K562 (cell line): ENCODE measurements at regions not wholly inside any gene's neighbourhood (a gene's known extent, or its start where the extent isn't known, plus 50 kb on each side); places are given as distances from the start of the nearest gene placed in this dataset.

Experiments
- ATF3 ChIP-seq, 2 experiments: fragments of 450-650 bp in 1 of 2; sonication (generic) in 1 of 2; formaldehyde crosslinking in 1 of 2; IDR thresholded peaks in 1 of 2; conservative IDR thresholded peaks in 1 of 2; 2 replicates each; pipeline versions ENCODE4 v1.6.1 to v1.8.1; 2016 to 2023; ENCODE audit warnings: mild to moderate bottlenecking in 2 of 2, moderate library complexity in 2 of 2, inconsistent platforms in 1 of 2, missing genetic modification reagents in 1 of 2
- CBFA2T2 ChIP-seq: fragments of 450-650 bp; conservative IDR thresholded peaks from 2 replicates; pipeline ENCODE4 v1.6.1; 2017; ENCODE audit warnings: mild to moderate bottlenecking
- MCM5 ChIP-seq: fragments of 450-650 bp; IDR thresholded peaks from 2 replicates; pipeline ENCODE4 v1.6.1; 2016; ENCODE audit warnings: low read depth
- POLR2AphosphoS5 ChIP-seq: IDR thresholded peaks from 2 replicates; pipeline ENCODE4 v1.6.1; 2011; ENCODE audit warnings: mild to moderate bottlenecking, low read depth, low read length, moderate library complexity; ENCODE audit not compliant: control insufficient read depth, insufficient read depth
- SMC3 ChIP-seq: conservative IDR thresholded peaks from 2 replicates; pipeline ENCODE4 v1.6.1; 2011; ENCODE audit warnings: low read depth, low read length, improper control_type of control experiment; ENCODE audit not compliant: insufficient read depth

GRCh38 chr1:60959701-60960100 lies 122.7 kb upstream of the NFIA start:
- TF ChIP-seq ATF3 (IDR thresholded peaks at IDR 0.05) (no peak), ATF3 (CRISPR knock-in tag; conservative IDR thresholded peaks at IDR 0.05) (no peak), MCM5 (no peak), POLR2AphosphoS5 (no peak), CBFA2T2 (no peak), SMC3 (no peak)
